ENCODE measurements at regions not wholly inside any gene's neighbourhood (a gene's known extent, or its start where the extent isn't known, plus 50 kb on each side); places are given as distances from the start of the nearest gene placed in this dataset.

- TF ChIP-seq ZNF23 (tag by site-specific recombination; IDR thresholded peaks at IDR 0.05; ENCODE audit: borderline replicate concordance) (no peak), ZNF548 (tag by site-specific recombination; IDR thresholded peaks at IDR 0.05) (no peak), ZNF768 (tag by site-specific recombination; IDR thresholded peaks at IDR 0.05) (no peak), ZBTB48 (tag by site-specific recombination; IDR thresholded peaks at IDR 0.05) (no peak), ZNF366 (tag by site-specific recombination; conservative IDR thresholded peaks at IDR 0.05) (0 out of 2 replicates have a peak, but pooled peaks have one; percentile 12), ZBTB20 (tag by site-specific recombination; IDR thresholded peaks at IDR 0.05) (no peak), ZNF174 (tag by site-specific recombination; IDR thresholded peaks at IDR 0.05) (no peak), FEZF1 (tag by site-specific recombination; IDR thresholded peaks at IDR 0.05) (peak; percentile 53), ZNF184 (tag by site-specific recombination; IDR thresholded peaks at IDR 0.05) (no peak), ZBTB10 (tag by site-specific recombination; IDR thresholded peaks at IDR 0.05) (no peak), ZNF707 (tag by site-specific recombination; IDR thresholded peaks at IDR 0.05) (no peak), ZNF362 (tag by site-specific recombination; IDR thresholded peaks at IDR 0.05) (peak; percentile 83; the same call in 1 of the 2 replicates), BCL11B (tag by site-specific recombination; IDR thresholded peaks at IDR 0.05; ENCODE audit: low read depth) (no peak), ZNF280C (tag by site-specific recombination; IDR thresholded peaks at IDR 0.05) (no peak), ZNF248 (tag by site-specific recombination; IDR thresholded peaks at IDR 0.05) (no peak)
Observed at GRCh38 chr13:50200988-50201387, 185.7 kb downstream of the KCNRG start (continued).

GRCh38 chr13:50202485-50202884 is 187.2 kb downstream of the KCNRG start:
- TF ChIP-seq ZNF23 (tag by site-specific recombination; IDR thresholded peaks at IDR 0.05; ENCODE audit: borderline replicate concordance) = no peak
- peak; percentile 51 for TF ChIP-seq ZNF600 (tag by site-specific recombination; IDR thresholded peaks at IDR 0.05)
- TF ChIP-seq ZNF423 (tag by site-specific recombination; IDR thresholded peaks at IDR 0.05) = no peak
- no peak for TF ChIP-seq TCF7L2 (IDR thresholded peaks at IDR 0.05; ENCODE audit: borderline replicate concordance, low read depth, low read length)
- no peak for TF ChIP-seq ZNF571 (tag by site-specific recombination; IDR thresholded peaks at IDR 0.05)
- no peaks in the 10 kb centered on the region for H3K36me3 ChIP-seq (ENCODE audit: control insufficient read depth in 2 of 2, insufficient read depth in 1 of 2, low read length in 2 of 2)
- peaks cover 22% of the 10 kb centered on the region for H3K4me1 ChIP-seq (ENCODE audit: control insufficient read depth, insufficient read depth, low read length)
- H3K9me3 ChIP-seq (ENCODE audit: control insufficient read depth, insufficient read depth, low read depth, low read length) = no peaks in the 10 kb centered on the region
- H3K4me3 ChIP-seq (ENCODE audit: low read depth, low read length) = no peak overlapping the region
- ChIA-PET CTCF (no interaction called here), POLR2A (interaction anchor here (0.6 to 0.7 kb wide), 2 partner anchors 52 to 1439 kb away, joined by 5 to 6 read pairs; no protein-coding TSS in a partner anchor)
- H3K27ac ChIP-seq (ENCODE audit: extremely low read depth, low read depth, low read length) = no peak overlapping the region; the same call in 1 of the 2 replicates

Data from HEK293 (cell line).